ENCODE measurements at regions not wholly inside any gene's neighbourhood (a gene's known extent, or its start where the extent isn't known, plus 50 kb on each side); places are given as distances from the start of the nearest gene placed in this dataset.

DNA sequence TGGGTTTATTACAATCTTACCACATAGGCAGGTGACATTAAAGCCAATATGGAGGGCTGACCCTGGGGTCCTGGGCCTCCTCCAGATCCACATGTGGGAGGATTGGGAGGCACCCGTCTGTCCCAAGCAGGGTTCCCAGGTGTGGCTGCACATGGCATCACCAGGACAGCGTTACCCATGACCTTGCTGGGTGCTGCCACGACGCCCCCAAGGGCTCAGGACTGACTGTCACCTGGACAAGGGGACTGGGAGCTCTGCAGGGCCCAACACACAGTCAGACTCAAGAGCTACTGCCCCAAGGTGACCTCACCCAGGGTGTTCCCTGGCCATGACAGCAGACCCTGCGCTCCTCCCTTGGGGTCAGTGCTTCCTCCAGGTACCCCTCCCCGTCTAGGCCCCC is 437.4 kb upstream of the MYT1L start:
- TF ChIP-seq POLR2A (IDR thresholded peaks at IDR 0.05) (no peak), EP300 (IDR thresholded peaks at IDR 0.05) (no peak)
- TF ChIP-seq, protein P1, sequence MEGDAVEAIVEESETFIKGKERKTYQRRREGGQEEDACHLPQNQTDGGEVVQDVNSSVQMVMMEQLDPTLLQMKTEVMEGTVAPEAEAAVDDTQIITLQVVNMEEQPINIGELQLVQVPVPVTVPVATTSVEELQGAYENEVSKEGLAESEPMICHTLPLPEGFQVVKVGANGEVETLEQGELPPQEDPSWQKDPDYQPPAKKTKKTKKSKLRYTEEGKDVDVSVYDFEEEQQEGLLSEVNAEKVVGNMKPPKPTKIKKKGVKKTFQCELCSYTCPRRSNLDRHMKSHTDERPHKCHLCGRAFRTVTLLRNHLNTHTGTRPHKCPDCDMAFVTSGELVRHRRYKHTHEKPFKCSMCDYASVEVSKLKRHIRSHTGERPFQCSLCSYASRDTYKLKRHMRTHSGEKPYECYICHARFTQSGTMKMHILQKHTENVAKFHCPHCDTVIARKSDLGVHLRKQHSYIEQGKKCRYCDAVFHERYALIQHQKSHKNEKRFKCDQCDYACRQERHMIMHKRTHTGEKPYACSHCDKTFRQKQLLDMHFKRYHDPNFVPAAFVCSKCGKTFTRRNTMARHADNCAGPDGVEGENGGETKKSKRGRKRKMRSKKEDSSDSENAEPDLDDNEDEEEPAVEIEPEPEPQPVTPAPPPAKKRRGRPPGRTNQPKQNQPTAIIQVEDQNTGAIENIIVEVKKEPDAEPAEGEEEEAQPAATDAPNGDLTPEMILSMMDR (IDR thresholded peaks at IDR 0.05), result no peak
